ENCODE measurements at regions not wholly inside any gene's neighbourhood (a gene's known extent, or its start where the extent isn't known, plus 50 kb on each side); places are given as distances from the start of the nearest gene placed in this dataset.
"Not testable (repeated sequence)": the region's sequence is repeated elsewhere in the genome, so short reads cannot be mapped to it uniquely, and the experiment has no call there.

DNA sequence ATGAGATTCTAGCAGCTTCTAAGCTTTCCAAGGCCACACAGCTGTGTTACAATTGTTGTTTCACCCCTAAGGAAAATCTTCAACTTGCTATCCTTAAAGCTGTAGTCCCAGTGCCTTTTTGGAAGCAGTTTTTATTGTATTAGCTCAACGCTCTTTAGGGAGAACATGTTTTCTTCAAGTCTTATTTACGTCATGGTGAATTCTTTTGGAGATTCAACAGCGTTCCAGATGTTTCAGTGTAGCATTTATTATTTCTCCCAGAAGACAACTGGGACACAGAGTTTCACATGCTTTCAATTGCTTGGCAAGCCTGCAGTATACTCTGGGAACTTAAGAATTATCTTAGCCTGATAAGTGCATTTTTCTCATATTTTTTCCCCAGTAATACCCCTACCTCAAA, 888.3 kb downstream of the PLOD2 start:
- peak; percentile 76 for DNase-seq

GRCh38 chr3:145282505-145282904, 878.5 kb downstream of the PLOD2 start:
- no peak for DNase-seq

DNA sequence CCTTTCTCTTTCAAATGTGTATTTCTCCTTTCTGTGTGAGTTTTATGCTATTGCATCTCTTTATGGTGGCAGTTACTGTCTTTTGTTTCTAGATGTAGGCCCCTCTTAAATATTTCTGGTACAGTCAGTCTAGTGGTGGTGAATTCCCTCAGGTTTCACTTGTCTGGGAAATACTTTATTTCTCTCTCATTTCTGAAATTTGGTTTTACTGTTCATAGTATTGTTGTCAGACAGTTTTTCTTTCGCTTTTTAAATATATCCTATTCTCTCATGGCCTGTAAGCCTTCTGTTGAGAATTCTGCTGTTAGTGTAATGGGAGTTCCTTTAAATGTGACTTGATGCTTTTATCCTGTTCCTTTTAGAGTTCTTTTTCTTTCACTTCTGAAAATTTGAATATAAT, 874.0 kb downstream of the PLOD2 start:
- no peak for DNase-seq

DNA sequence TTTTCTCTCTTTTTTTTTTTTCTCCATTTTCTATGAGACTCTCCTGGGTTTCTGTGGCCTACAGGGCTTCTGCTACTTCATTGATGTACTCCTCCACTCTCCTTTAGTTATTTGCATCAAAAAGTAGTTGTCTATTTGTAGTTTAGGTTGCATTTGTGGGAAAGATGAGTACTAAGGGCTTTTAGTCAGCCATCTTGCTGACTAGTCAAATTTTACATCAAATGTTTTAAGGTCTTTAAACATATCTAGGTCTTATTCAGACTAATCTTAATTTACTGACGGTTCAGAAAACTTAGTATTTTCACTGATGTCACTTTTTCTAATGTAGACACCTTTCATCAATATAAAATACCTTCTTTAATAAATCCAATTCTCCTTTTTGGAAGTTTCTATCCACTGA, 871.0 kb downstream of the PLOD2 start:
- DNase-seq, result no peak

GRCh38 chr3:145294572-145294971, 866.4 kb downstream of the PLOD2 start:
- no peak for DNase-seq

DNA sequence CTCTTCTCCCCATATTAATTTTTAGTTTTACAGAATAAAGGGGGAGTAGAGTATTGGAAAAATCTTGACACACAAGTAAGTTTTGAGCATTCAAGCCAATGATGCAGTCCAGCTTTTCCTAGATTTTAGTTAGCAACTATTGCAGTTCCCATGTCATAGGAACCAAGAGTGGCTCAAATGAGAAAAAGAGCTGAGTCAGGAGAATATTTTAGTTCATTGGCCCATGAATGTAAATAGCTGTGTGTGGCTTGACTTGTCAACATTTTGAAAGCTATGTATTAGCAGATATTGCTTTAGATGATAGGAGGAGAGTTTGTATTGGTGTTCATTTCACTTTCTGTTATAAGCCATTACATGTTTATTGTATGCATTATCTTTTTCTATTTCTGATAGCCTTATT, 853.7 kb downstream of the PLOD2 start:
- DNase-seq, result no peak

DNA sequence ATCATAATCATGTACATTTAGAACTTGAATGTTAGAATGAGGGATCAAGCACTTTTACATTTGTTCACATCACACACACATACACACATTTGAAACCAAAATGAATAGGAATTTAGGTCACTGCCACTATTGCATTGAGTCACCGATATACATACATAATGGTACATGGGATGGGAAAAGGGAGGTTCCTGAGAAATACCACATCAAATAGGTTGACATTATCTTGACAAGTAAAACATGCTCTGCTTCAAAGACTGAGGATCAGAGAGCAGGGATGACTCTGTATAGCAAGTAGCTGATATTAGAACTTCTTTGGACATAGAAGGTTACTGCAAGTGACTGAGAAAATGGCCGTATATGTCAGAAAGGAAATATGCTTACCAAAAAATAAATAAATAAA, 847.2 kb downstream of the PLOD2 start:
- no peak for DNase-seq

GRCh38 chr3:145316253-145316652, 844.7 kb downstream of the PLOD2 start:
- DNase-seq, result not testable (repeated sequence)

GRCh38 chr3:145326666-145327065, 834.3 kb downstream of the PLOD2 start:
- DNase-seq, result no peak

DNA sequence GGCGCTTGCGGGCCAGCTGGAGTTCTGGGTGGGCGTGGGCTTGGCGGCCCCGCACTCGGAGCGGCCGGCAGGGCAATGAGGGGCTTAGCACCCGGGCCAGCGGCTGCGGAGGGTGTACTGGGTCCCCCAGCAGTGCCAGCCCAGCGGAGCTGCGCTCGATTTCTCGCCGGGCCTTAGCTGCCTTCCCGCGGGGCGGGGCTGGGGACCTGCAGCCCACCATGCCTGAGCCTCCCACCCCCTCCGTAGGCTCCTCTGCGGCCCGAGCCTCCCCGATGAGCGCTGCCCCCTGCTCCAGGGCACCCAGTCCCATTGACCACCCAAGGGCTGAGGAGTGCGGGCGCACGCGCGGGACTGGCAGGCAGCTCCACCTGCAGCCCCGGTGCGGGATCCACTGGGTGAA, 827.6 kb downstream of the PLOD2 start:
- DNase-seq, result not testable (repeated sequence)

GRCh38 chr3:145333931-145334330, 827.1 kb downstream of the PLOD2 start:
- DNase-seq, result no peak

- DNase-seq, result no peak
These were observed 805.8 kb downstream of the PLOD2 start for GRCh38 chr3:145355206-145355605.

- DNase-seq, result no peak
These were observed 803.5 kb downstream of the PLOD2 start for GRCh38 chr3:145357453-145357852.

GRCh38 chr3:145359040-145359439, 801.9 kb downstream of the PLOD2 start:
- DNase-seq, result no peak

DNA sequence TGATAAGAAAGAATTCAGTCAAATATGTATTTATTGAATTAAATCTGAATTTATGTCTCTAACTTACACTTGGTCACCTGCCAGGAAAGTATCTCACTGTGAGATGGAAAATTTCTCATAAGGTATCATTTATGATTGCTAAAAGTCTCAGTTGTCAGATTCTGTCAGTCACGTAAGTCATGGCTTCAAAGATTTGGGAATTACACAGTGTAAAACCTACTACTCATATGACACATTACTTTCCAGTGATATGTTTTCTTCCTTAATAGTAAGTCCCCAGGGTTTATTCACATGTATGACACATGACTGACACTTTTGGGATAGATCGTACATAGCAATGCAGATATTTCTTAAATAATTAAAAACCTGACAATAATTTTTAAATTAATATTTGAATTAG, 792.2 kb downstream of the PLOD2 start:
- no peak for DNase-seq

- DNase-seq, result no peak
These were observed 790.1 kb downstream of the PLOD2 start for GRCh38 chr3:145370870-145371269.

GRCh38 chr3:145377301-145377700, 783.7 kb downstream of the PLOD2 start:
- DNase-seq, result no peak

DNA sequence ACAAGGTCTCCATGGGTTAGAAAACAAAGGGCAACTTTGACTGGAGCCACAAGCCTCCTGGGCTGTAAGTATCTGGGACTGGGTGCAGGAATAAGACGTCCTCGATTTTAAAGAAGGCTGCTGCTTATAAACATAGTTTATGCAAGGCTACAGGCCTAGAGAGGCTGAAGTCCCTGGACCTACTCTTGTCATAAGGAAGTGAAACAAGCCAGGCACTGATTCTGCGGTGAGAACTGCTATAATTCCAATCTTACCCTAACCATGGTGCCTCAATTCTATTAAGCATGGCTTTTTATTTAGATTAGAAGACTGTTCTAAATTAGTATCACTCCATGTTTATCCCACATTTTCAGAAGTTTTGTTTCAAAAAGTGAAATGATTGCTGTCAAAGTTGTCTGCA, 777.6 kb downstream of the PLOD2 start:
- no peak for DNase-seq

DNA sequence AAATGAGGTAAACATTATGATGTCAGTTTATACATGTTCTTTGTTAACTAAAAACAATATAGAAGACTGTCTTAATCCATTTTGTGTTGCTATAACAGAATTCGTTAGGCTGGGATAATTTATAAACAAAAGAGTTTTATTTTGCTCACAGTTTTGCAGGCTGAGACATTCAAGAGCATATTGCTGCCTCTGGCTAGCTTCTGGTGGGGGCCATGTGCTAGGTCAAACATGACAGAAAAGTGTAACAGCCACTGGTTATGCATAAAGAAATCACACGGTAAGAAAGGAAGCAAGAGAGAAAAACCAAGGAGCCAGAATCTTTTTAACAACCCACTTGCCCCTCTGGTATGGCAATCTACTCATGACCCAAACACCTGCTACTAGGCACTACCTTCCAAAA, 776.7 kb downstream of the PLOD2 start:
- no peak for DNase-seq

GRCh38 chr3:145387211-145387610, 773.8 kb downstream of the PLOD2 start:
- DNase-seq, result no peak

- DNase-seq, result no peak
These were observed 765.6 kb downstream of the PLOD2 start for GRCh38 chr3:145395421-145395820.

DNA sequence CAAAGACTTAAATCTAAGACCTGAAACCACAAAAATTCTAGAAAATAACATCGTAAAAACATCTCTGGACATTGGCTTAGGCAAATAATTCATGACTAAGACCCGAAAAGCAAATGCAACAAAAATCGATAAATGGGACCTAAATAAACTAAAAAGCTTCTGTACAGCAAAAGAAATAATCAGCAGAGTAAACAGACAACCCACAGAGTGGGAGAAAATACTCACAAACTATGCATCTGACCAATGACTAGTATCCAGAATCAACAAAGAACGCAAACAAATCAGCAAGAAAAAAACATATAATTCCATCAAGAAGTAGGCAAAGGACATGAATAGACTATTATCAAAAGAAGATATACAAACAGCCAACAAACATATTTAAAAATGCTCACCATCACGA, 749.4 kb downstream of the PLOD2 start:
- no peak for DNase-seq

DNA sequence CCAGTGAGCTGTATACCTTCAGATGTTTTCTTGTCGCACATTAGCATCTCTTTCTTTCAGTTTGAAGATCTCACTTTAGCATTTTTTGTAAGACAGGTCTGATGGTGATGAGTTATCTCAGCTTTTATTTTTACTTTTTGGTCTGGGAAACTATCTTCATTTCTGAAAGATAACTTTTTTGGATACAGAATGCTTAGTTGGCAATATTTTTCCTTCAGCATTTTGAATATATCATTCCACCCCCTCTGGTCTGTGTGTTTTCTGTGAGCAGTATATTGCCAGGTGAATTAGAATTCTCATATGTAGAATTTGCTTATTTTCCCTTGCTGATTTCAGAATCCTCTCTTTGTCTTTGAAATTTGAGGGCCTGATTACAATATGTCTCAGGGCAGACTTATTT, 743.3 kb downstream of the PLOD2 start:
- no peak for DNase-seq

GRCh38 chr3:145422556-145422955, 738.4 kb downstream of the PLOD2 start:
- DNase-seq, result no peak

DNA sequence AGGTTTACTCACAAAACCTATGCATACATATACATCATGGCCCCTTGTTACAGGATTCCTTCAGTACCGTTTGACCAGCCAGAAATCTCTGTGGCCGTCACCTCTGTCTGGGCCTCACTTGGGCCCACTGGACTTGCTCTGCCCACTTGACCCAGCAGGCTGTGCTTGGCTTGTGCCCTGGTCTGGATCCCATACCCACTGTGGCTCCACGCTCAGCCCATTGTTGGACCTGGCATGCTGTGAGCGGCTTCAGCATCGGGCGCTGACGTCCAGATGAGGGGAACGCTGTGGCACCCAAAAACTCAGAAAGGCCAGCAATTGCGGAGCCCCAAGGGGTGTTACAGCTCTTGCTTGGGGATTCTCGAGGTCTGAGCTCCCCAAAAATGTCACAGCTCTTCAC, 733.6 kb downstream of the PLOD2 start:
- DNase-seq, result no peak

All from muscle of arm (tissue), 1 donor.